HEK293 (cell line): ENCODE measurements at regions not wholly inside any gene's neighbourhood (a gene's known extent, or its start where the extent isn't known, plus 50 kb on each side); places are given as distances from the start of the nearest gene placed in this dataset.

ENCODE experiments used
- CTCF ChIA-PET: fragments of 350-600 bp; formaldehyde crosslinking; extraction: SDS; loops from one replicate; lab custom pipeline; 2021; ENCODE audit warnings: antibody characterized with exemption; lab: Yijun Ruan, JAX
- POLR2A ChIA-PET: fragments of 300-600 bp; formaldehyde crosslinking; extraction: SDS; loops from one replicate; lab custom pipeline; 2020; ENCODE audit warnings: antibody characterized with exemption, inconsistent platforms; lab: Yijun Ruan, JAX
- H3K27ac ChIP-seq: fragments of 200-500 bp; sonication (Bioruptor generic); 2 replicates; pipeline ENCODE4 v1.5.1; 2014; ENCODE audit warnings: low read depth, low read length, control low read depth, inconsistent platforms; ENCODE audit errors: extremely low read depth
- H3K36me3 ChIP-seq, 2 experiments: fragments of 200-500 bp in 1 of 2; sonication (Bioruptor generic) in 1 of 2; 1 replicate in 1 of 2; 2 replicates in 1 of 2; pipeline ENCODE4 v1.5.1; 2014 to 2017; ENCODE audit warnings: inconsistent platforms in 2 of 2, low read length in 2 of 2; ENCODE audit not compliant: control insufficient read depth in 2 of 2, insufficient read depth in 1 of 2
- H3K4me1 ChIP-seq: fragments of 200-500 bp; sonication (Bioruptor generic); 2 replicates; pipeline ENCODE4 v1.5.1; 2014; ENCODE audit warnings: mild to moderate bottlenecking, low read length, inconsistent platforms; ENCODE audit not compliant: control insufficient read depth, insufficient read depth
- H3K4me3 ChIP-seq: 2 replicates; pipeline ENCODE4 v1.5.1; 2011; ENCODE audit warnings: low read depth, mild to moderate bottlenecking, control low read depth, low read length, moderate library complexity
- H3K9me3 ChIP-seq: fragments of 200-500 bp; sonication (Bioruptor generic); 2 replicates; pipeline ENCODE4 v1.5.1; 2014; ENCODE audit warnings: low read depth, low read length, inconsistent platforms; ENCODE audit not compliant: control insufficient read depth, insufficient read depth
- IKZF3 ChIP-seq: fragments of 450-650 bp; IDR thresholded peaks from 2 replicates; pipeline ENCODE4 v1.5.0; 2018; ENCODE audit warnings: missing biosample characterization, mild to moderate bottlenecking, missing genetic modification characterization, moderate library complexity
- KLF10 ChIP-seq: fragments of 450-650 bp; IDR thresholded peaks from 2 replicates; pipeline ENCODE4 v1.5.1; 2018; ENCODE audit warnings: missing biosample characterization, mild to moderate bottlenecking, missing genetic modification characterization
- KLF7 ChIP-seq: fragments of 450-650 bp; formaldehyde crosslinking; IDR thresholded peaks from 2 replicates; pipeline ENCODE4 v1.5.1; 2016; ENCODE audit warnings: missing biosample characterization, missing genetic modification characterization, borderline replicate concordance
- KLF9 ChIP-seq: fragments of 450-650 bp; formaldehyde crosslinking; IDR thresholded peaks from 2 replicates; pipeline ENCODE4 v1.5.1; 2016; ENCODE audit warnings: missing biosample characterization, missing genetic modification characterization, low read depth
- PRDM1 ChIP-seq: fragments of 450-650 bp; formaldehyde crosslinking; IDR thresholded peaks from 2 replicates; pipeline ENCODE4; 2016; ENCODE audit warnings: missing biosample characterization, missing genetic modification characterization
- ZEB2 ChIP-seq: fragments of 450-650 bp; formaldehyde crosslinking; IDR thresholded peaks from 2 replicates; pipeline ENCODE4 v1.5.1; 2016; ENCODE audit warnings: missing biosample characterization, missing genetic modification characterization
- ZFP69B ChIP-seq: fragments of 450-650 bp; formaldehyde crosslinking; IDR thresholded peaks from 2 replicates; pipeline ENCODE4 v1.5.1; 2016; ENCODE audit warnings: missing biosample characterization, missing genetic modification characterization
- ZNF138 ChIP-seq: fragments of 450-650 bp; formaldehyde crosslinking; IDR thresholded peaks from 2 replicates; pipeline ENCODE4 v1.5.1; 2016; ENCODE audit warnings: missing biosample characterization, missing genetic modification characterization, borderline replicate concordance
- ZNF214 ChIP-seq: fragments of 450-650 bp; formaldehyde crosslinking; IDR thresholded peaks from 2 replicates; pipeline ENCODE4 v1.5.1; 2017; ENCODE audit warnings: missing biosample characterization, mild to moderate bottlenecking, missing genetic modification characterization, borderline replicate concordance
- ZNF223 ChIP-seq: fragments of 450-650 bp; formaldehyde crosslinking; IDR thresholded peaks from 2 replicates; pipeline ENCODE4 v1.5.1; 2016; ENCODE audit warnings: missing biosample characterization, missing genetic modification characterization
- ZNF239 ChIP-seq: fragments of 450-650 bp; formaldehyde crosslinking; IDR thresholded peaks from 2 replicates; pipeline ENCODE4 v1.5.1; 2016; ENCODE audit warnings: missing biosample characterization, missing genetic modification characterization
- ZNF48 ChIP-seq: fragments of 450-650 bp; formaldehyde crosslinking; IDR thresholded peaks from 2 replicates; pipeline ENCODE4 v1.5.1; 2016; ENCODE audit warnings: missing biosample characterization, missing genetic modification characterization
- ZNF510 ChIP-seq: fragments of 450-650 bp; formaldehyde crosslinking; IDR thresholded peaks from 2 replicates; pipeline ENCODE4 v1.5.1; 2018; ENCODE audit warnings: mild to moderate bottlenecking, missing genetic modification characterization, missing biosample characterization; ENCODE audit not compliant: insufficient replicate concordance
- ZNF843 ChIP-seq: fragments of 450-650 bp; formaldehyde crosslinking; IDR thresholded peaks from 2 replicates; pipeline ENCODE4 v1.5.1; 2016; ENCODE audit warnings: missing biosample characterization, missing genetic modification characterization
- TF ChIP-seq, protein P1 (sequence below): fragments of 450-650 bp; formaldehyde crosslinking; IDR thresholded peaks from 2 replicates; pipeline ENCODE4 v1.5.1; 2016; ENCODE audit warnings: missing biosample characterization, missing genetic modification characterization
- TF ChIP-seq, protein P2 (sequence below): fragments of 450-650 bp; formaldehyde crosslinking; IDR thresholded peaks from 2 replicates; pipeline ENCODE4 v1.5.1; 2017; ENCODE audit warnings: missing biosample characterization, missing genetic modification characterization
- TF ChIP-seq, protein P3 (sequence below): fragments of 450-650 bp; formaldehyde crosslinking; IDR thresholded peaks from 2 replicates; pipeline ENCODE4 v1.5.1; 2016; ENCODE audit warnings: missing biosample characterization, missing genetic modification characterization, borderline replicate concordance

DNA sequence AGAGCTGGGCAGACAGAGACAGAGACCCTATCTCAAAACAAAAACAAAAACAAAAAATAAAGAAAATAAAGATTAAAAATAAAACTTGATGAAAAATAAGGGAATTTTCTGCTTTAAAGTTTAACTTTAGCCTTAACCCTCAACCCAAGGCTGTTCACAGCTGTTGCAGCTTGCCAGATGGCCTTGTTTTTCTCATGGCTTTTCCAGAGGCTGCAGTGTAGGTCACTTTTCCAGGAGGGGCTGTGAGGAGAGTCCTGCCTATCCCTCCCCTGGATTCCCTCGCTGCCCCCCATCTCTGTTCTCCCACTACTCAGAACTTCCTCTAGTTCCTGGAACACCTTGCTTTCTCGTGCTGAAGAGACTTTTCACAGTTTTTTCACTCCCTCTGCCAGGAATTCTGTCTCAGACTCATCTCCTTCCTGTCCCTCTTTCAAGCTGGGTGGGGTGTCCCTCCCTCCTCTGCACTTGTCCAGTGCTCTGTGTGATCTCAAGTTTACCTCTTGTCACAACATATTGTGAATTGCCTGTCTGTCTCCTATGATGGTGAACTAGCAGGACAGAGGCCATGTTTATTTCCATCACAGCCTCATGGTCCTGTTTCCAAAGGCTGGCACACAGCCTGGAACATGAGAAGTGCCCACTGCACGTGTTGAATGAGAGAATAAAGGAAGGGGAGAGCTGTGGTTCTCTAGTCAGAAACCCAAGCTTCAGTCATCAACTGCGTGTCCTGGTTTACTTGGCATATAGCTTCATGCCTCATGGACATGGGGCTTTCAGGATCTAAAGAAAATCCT lies 69.9 kb upstream of the MSI2 start:
- TF ChIP-seq IKZF3 (no peak), ZNF138 (tag by site-specific recombination) (no peak), PRDM1 (no peak), KLF9 (tag by site-specific recombination) (no peak), KLF7 (no peak), ZNF214 (tag by site-specific recombination) (no peak), ZNF510 (tag by site-specific recombination) (no peak), KLF10 (tag by site-specific recombination) (no peak), ZNF843 (tag by site-specific recombination) (no peak), ZEB2 (tag by site-specific recombination) (no peak), ZNF48 (tag by site-specific recombination) (no peak), ZFP69B (tag by site-specific recombination) (no peak), ZNF223 (no peak), ZNF239 (no peak)
- TF ChIP-seq, protein P1, sequence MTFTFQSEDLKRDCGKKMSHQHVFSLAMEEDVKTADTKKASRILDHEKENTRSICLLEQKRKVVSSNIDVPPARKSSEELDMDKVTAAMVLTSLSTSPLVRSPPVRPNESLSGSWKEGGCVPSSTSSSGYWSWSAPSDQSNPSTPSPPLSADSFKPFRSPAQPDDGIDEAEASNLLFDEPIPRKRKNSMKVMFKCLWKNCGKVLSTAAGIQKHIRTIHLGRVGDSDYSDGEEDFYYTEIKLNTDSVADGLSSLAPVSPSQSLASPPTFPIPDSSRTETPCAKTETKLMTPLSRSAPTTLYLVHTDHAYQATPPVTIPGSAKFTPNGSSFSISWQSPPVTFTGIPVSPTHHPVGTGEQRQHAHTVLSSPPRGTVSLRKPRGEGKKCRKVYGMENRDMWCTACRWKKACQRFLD (tag by site-specific recombination) = no peak
- TF ChIP-seq, protein P2, sequence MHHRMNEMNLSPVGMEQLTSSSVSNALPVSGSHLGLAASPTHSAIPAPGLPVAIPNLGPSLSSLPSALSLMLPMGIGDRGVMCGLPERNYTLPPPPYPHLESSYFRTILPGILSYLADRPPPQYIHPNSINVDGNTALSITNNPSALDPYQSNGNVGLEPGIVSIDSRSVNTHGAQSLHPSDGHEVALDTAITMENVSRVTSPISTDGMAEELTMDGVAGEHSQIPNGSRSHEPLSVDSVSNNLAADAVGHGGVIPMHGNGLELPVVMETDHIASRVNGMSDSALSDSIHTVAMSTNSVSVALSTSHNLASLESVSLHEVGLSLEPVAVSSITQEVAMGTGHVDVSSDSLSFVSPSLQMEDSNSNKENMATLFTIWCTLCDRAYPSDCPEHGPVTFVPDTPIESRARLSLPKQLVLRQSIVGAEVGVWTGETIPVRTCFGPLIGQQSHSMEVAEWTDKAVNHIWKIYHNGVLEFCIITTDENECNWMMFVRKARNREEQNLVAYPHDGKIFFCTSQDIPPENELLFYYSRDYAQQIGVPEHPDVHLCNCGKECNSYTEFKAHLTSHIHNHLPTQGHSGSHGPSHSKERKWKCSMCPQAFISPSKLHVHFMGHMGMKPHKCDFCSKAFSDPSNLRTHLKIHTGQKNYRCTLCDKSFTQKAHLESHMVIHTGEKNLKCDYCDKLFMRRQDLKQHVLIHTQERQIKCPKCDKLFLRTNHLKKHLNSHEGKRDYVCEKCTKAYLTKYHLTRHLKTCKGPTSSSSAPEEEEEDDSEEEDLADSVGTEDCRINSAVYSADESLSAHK = no peak
- TF ChIP-seq, protein P3, sequence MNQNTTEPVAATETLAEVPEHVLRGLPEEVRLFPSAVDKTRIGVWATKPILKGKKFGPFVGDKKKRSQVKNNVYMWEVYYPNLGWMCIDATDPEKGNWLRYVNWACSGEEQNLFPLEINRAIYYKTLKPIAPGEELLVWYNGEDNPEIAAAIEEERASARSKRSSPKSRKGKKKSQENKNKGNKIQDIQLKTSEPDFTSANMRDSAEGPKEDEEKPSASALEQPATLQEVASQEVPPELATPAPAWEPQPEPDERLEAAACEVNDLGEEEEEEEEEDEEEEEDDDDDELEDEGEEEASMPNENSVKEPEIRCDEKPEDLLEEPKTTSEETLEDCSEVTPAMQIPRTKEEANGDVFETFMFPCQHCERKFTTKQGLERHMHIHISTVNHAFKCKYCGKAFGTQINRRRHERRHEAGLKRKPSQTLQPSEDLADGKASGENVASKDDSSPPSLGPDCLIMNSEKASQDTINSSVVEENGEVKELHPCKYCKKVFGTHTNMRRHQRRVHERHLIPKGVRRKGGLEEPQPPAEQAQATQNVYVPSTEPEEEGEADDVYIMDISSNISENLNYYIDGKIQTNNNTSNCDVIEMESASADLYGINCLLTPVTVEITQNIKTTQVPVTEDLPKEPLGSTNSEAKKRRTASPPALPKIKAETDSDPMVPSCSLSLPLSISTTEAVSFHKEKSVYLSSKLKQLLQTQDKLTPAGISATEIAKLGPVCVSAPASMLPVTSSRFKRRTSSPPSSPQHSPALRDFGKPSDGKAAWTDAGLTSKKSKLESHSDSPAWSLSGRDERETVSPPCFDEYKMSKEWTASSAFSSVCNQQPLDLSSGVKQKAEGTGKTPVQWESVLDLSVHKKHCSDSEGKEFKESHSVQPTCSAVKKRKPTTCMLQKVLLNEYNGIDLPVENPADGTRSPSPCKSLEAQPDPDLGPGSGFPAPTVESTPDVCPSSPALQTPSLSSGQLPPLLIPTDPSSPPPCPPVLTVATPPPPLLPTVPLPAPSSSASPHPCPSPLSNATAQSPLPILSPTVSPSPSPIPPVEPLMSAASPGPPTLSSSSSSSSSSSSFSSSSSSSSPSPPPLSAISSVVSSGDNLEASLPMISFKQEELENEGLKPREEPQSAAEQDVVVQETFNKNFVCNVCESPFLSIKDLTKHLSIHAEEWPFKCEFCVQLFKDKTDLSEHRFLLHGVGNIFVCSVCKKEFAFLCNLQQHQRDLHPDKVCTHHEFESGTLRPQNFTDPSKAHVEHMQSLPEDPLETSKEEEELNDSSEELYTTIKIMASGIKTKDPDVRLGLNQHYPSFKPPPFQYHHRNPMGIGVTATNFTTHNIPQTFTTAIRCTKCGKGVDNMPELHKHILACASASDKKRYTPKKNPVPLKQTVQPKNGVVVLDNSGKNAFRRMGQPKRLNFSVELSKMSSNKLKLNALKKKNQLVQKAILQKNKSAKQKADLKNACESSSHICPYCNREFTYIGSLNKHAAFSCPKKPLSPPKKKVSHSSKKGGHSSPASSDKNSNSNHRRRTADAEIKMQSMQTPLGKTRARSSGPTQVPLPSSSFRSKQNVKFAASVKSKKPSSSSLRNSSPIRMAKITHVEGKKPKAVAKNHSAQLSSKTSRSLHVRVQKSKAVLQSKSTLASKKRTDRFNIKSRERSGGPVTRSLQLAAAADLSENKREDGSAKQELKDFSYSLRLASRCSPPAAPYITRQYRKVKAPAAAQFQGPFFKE (tag by site-specific recombination) = no peak
- TF ChIP-seq, all 188 proteins: peak for 0
- ChIA-PET CTCF (interaction anchor here (0.6 to 0.7 kb wide), 2 partner anchors 31 to 1625 kb away, joined by 3 to 9 read pairs; no protein-coding TSS in a partner anchor), POLR2A (no interaction called here)
- Histone ChIP-seq H3K4me1 (no peaks in the 10 kb centered on the region), H3K4me3 (no peak overlapping the region), H3K9me3 (no peaks in the 10 kb centered on the region), H3K36me3 (no peaks in the 10 kb centered on the region), H3K27ac (no peak overlapping the region)
